ENCODE measurements at regions not wholly inside any gene's neighbourhood (a gene's known extent, or its start where the extent isn't known, plus 50 kb on each side); places are given as distances from the start of the nearest gene placed in this dataset.

DNA sequence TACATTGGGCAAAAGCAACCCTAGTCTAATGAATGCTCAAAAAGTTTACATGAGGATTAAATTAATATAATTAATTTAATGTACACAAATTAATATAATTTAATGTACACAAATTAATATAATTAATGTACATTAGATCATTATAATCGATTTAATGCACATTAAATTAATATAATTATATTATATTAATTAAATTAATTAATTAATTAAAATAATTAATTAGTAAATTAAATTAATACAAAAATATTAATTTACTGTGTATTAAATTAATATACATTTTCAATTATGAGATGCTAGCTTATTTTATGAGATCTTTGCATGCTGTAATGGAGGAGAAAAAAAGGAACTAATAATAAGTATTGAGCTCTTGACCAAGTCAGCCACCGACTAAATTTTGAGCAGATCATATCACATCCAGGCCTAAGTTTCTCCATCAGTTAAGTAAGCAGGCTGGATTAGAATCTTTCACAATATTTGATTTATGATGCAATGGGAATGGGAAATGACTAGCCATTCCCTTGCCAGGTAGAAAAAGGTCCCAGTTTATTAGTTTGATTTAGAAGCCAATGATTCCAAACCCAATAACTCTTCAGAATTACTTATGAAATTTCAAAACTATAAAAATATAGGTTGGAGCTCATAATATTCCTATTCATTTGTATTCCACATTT, 533.4 kb upstream of the GRIA1 start:
- intact Hi-C loops (cut with micrococcal nuclease) = no loop called here
- TF ChIP-seq CTCF (IDR thresholded peaks at IDR 0.05; ENCODE audit: borderline replicate concordance) = no peak

DNA sequence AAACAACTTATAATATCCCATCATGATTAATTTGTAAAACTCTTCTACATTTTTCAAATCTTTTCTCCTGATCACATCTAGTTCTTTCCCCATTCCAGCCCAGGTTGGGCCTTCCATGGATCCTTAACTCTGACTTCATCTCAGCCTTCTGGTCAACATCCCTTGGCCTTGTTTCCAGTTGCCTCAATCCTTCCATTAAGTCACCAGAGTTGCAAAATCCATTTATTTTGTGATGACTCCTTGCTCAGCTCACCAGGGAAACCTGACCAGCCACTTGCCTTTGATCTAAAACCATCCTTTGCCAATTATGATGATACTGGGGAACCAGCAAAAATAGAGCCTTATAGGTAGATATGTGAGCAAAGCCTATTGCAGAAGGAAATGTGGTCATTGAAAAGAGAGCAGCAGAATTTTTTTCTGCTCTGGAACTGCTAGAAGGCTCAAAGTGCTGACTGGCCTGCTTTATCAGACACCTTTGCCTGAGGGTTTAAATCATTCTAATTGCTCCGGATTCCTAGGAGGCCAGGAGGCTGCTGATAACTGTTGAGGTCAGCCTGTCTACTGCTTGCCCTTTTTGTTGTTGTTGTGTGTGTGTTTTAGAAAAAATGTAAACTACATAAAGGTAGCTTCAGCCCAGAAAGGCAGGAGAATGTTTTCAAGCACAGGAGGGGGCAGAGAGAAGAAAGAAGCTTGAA, 512.2 kb upstream of the GRIA1 start:
- Histone ChIP-seq H3K9me3 (replicated peaks) (peaks cover 16% of the 10 kb centered on the region), H3K4me1 (no peaks in the 10 kb centered on the region), H3K27me3 (ENCODE audit: low read depth) (no peaks in the 10 kb centered on the region), H3K27ac (replicated peaks) (no peak overlapping the region), H3K36me3 (no peaks in the 10 kb centered on the region), H3K4me3 (no peak overlapping the region)
- intact Hi-C loops (cut with micrococcal nuclease) = no loop called here
- TF ChIP-seq CTCF (IDR thresholded peaks at IDR 0.05; ENCODE audit: borderline replicate concordance) = no peak
- DNase-seq = no peak

More for the DNA sequence above, 533.4 kb upstream of the GRIA1 start:
- no peak overlapping the region for H3K4me3 ChIP-seq
- H3K27me3 ChIP-seq (ENCODE audit: low read depth) = no peaks in the 10 kb centered on the region
- H3K27ac ChIP-seq (replicated peaks) = no peak overlapping the region
- H3K9me3 ChIP-seq (replicated peaks) = no peaks in the 10 kb centered on the region
- H3K4me1 ChIP-seq = no peaks in the 10 kb centered on the region
- no peak for DNase-seq
- H3K36me3 ChIP-seq = no peaks in the 10 kb centered on the region

DNA sequence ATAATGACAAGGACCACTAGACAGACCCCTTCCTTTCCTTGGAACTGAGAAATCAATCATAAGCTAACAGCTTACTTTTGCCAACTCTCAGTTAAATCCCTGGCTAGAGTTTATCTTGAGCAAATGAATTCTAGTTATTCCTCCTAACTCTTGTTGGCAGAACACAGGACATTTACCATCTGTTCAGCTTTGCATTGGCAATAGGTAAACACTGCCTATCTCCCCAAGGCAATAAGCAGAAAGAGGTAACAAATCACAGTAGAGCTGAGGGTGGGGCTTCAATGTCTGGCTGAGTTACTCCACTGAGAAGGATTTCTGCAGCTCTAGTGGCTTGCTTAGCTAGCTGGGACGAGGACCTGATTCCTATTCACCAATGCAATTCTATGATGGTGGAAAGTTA, 503.3 kb upstream of the GRIA1 start:
- Histone ChIP-seq H3K9me3 (replicated peaks) (no peaks in the 10 kb centered on the region), H3K27ac (replicated peaks) (no peak overlapping the region), H3K4me1 (no peaks in the 10 kb centered on the region), H3K36me3 (no peaks in the 10 kb centered on the region), H3K4me3 (no peak overlapping the region), H3K27me3 (ENCODE audit: low read depth) (no peaks in the 10 kb centered on the region)
- intact Hi-C loops (cut with micrococcal nuclease) = no loop called here
- no peak for TF ChIP-seq CTCF (IDR thresholded peaks at IDR 0.05; ENCODE audit: borderline replicate concordance)
- no peak for DNase-seq

GRCh38 chr5:152990217-152990616, 500.3 kb upstream of the GRIA1 start:
- no peaks in the 10 kb centered on the region for H3K9me3 ChIP-seq (replicated peaks)
- H3K27me3 ChIP-seq (ENCODE audit: low read depth) = no peaks in the 10 kb centered on the region
- intact Hi-C loops (cut with micrococcal nuclease) = no loop called here
- H3K4me3 ChIP-seq = no peak overlapping the region
- no peaks in the 10 kb centered on the region for H3K4me1 ChIP-seq
- no peaks in the 10 kb centered on the region for H3K36me3 ChIP-seq
- DNase-seq = no peak
- no peak for TF ChIP-seq CTCF (IDR thresholded peaks at IDR 0.05; ENCODE audit: borderline replicate concordance)
- H3K27ac ChIP-seq (replicated peaks) = no peak overlapping the region

GRCh38 chr5:152990649-152991048, 499.8 kb upstream of the GRIA1 start:
- no peak for DNase-seq
- no peak for TF ChIP-seq CTCF (IDR thresholded peaks at IDR 0.05; ENCODE audit: borderline replicate concordance)
- Histone ChIP-seq H3K9me3 (replicated peaks) (no peaks in the 10 kb centered on the region), H3K36me3 (no peaks in the 10 kb centered on the region), H3K27me3 (ENCODE audit: low read depth) (no peaks in the 10 kb centered on the region), H3K27ac (replicated peaks) (no peak overlapping the region), H3K4me3 (no peak overlapping the region), H3K4me1 (no peaks in the 10 kb centered on the region)
- intact Hi-C loops (cut with micrococcal nuclease) = no loop called here

Data from left ventricle myocardium inferior (tissue), 1 donor.